ENCODE measurements at regions not wholly inside any gene's neighbourhood (a gene's known extent, or its start where the extent isn't known, plus 50 kb on each side); places are given as distances from the start of the nearest gene placed in this dataset.
"Not testable (repeated sequence)": the region's sequence is repeated elsewhere in the genome, so short reads cannot be mapped to it uniquely, and the experiment has no call there.

DNA sequence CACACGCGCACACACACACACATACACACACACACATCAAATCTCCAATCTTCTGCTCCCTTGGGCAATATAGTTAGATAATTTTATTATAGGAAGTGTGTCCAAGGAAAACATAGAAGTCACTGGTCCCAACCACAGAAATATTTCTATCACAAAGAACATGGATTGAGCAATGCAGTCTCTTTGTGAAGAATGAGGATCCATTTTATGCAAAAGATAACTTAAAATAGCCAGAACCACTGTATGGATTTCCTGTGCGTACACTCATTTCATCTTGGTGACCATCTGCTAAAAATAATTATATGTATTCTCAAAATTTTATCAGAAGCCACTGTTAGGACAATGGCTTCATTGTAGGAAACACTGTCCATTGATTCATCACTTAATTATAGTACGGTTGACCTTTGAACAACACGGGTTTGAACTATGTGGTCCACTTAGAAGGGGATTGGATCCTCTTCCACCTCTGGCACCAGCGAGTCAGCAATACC is 169.6 kb upstream of the MXRA5 start:
- no peak overlapping the region for H3K4me2 ChIP-seq (ENCODE audit: insufficient read depth, low read length)

DNA sequence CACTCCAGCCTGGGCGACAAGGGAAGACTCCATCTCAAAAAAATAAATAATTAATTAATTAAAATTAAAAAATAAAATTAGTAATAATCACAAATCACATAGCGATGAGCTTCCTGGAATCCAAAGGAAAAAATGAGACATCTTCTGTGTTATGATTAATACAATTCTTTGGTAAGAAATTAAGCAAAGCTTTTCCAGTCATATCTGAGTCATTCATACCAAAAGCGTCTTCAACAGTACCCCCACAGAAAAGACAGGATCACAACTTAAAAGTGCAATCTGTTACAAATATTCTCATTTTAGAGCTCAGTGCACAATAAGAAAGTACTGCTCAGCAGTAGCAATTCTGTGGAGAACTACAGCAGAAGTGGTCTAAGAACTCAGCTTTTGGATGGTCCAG is 168.5 kb upstream of the MXRA5 start:
- Histone ChIP-seq H3K9me3 (replicated peaks; ENCODE audit: control insufficient read depth, insufficient read depth, low read length) (no peaks in the 10 kb centered on the region), H3K4me2 (ENCODE audit: insufficient read depth, low read length) (no peak overlapping the region), H3K79me2 (ENCODE audit: control insufficient read depth, insufficient read depth, low read length) (no peaks in the 10 kb centered on the region), H3K9me1 (replicated peaks; ENCODE audit: control insufficient read depth, extremely low read depth, insufficient read depth, low read length) (no peaks in the 10 kb centered on the region), H3K36me3 (ENCODE audit: control insufficient read depth in 2 of 2, extremely low read depth in 1 of 2, insufficient read depth in 2 of 2, low read length in 2 of 2) (no peaks in the 10 kb centered on the region), H2AFZ (ENCODE audit: low read depth, low read length) (no peak overlapping the region), H3K9ac (replicated peaks; ENCODE audit: extremely low read depth, insufficient read depth, low read length) (no peak overlapping the region), H3K4me3 (replicated peaks in 1 of 3; ENCODE audit: insufficient read depth in 1 of 3, low read depth in 1 of 3, low read length in 3 of 3) (no peak overlapping the region), H3K27ac (ENCODE audit: insufficient read depth, low read depth, low read length) (no peak overlapping the region), H4K20me1 (replicated peaks; ENCODE audit: control insufficient read depth, extremely low read depth, insufficient read depth, low read length) (no peaks in the 10 kb centered on the region), H3K27me3 (ENCODE audit: control insufficient read depth in 2 of 2, insufficient read depth in 2 of 2, low read length in 2 of 2) (no peaks in the 10 kb centered on the region), H3K4me1 (ENCODE audit: control insufficient read depth, extremely low read depth, insufficient read depth, low read length) (no peaks in the 10 kb centered on the region)
- FAIRE-seq = no peak
- DNase-seq (ENCODE audit: low read depth, low spot score) = no peak
- POLR2A ChIA-PET = no interaction called here
- no peak for TF ChIP-seq POLR2AphosphoS5 (IDR thresholded peaks at IDR 0.05; ENCODE audit: insufficient read depth, low read depth, low read length)
- no peak for TF ChIP-seq MYC (IDR thresholded peaks at IDR 0.05; ENCODE audit: low read depth, low read length)
- TF ChIP-seq POLR2A (IDR thresholded peaks at IDR 0.05; ENCODE audit: low read depth, low read length) = no peak
- TF ChIP-seq, protein P1, sequence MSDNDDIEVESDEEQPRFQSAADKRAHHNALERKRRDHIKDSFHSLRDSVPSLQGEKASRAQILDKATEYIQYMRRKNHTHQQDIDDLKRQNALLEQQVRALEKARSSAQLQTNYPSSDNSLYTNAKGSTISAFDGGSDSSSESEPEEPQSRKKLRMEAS (IDR thresholded peaks at IDR 0.05; ENCODE audit: insufficient read depth, insufficient read length) = no peak
- TF ChIP-seq JUN (IDR thresholded peaks at IDR 0.05; ENCODE audit: borderline replicate concordance, insufficient read depth, insufficient read length, low read depth) = no peak
- TF ChIP-seq GATA2 (IDR thresholded peaks at IDR 0.05; ENCODE audit: insufficient read depth, insufficient read length, low read depth, low read length) = no peak
- TF ChIP-seq FOS (IDR thresholded peaks at IDR 0.05; ENCODE audit: borderline replicate concordance, insufficient read depth, low read length) = no peak
- TF ChIP-seq, protein P2, sequence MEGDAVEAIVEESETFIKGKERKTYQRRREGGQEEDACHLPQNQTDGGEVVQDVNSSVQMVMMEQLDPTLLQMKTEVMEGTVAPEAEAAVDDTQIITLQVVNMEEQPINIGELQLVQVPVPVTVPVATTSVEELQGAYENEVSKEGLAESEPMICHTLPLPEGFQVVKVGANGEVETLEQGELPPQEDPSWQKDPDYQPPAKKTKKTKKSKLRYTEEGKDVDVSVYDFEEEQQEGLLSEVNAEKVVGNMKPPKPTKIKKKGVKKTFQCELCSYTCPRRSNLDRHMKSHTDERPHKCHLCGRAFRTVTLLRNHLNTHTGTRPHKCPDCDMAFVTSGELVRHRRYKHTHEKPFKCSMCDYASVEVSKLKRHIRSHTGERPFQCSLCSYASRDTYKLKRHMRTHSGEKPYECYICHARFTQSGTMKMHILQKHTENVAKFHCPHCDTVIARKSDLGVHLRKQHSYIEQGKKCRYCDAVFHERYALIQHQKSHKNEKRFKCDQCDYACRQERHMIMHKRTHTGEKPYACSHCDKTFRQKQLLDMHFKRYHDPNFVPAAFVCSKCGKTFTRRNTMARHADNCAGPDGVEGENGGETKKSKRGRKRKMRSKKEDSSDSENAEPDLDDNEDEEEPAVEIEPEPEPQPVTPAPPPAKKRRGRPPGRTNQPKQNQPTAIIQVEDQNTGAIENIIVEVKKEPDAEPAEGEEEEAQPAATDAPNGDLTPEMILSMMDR (IDR thresholded peaks at IDR 0.05; ENCODE audit: extremely low read depth in 1 of 2, insufficient read depth in 1 of 2, low read depth in 1 of 2, low read length in 2 of 2) = no peak
- no peak for TF ChIP-seq EZH2 (IDR thresholded peaks at IDR 0.05; ENCODE audit: borderline replicate concordance, low read depth, low read length, severe bottlenecking)
- CTCF ChIA-PET = no interaction called here
- dilution Hi-C loops (cut with MboI; ENCODE audit: extremely low pct_ligation_motif_present, low sequenced_read_pairs) = no loop called here
- intact Hi-C loops (cut with micrococcal nuclease) = no loop called here
- BruUV-seq (replicated peaks) = no TSS peak

More for the DNA sequence above, 169.6 kb upstream of the MXRA5 start:
- H3K9me1 ChIP-seq (replicated peaks; ENCODE audit: control insufficient read depth, extremely low read depth, insufficient read depth, low read length) = no peaks in the 10 kb centered on the region
- no peaks in the 10 kb centered on the region for H3K36me3 ChIP-seq (ENCODE audit: control insufficient read depth in 2 of 2, extremely low read depth in 1 of 2, insufficient read depth in 2 of 2, low read length in 2 of 2)
- H3K27ac ChIP-seq (ENCODE audit: insufficient read depth, low read depth, low read length) = no peak overlapping the region
- DNase-seq (ENCODE audit: low read depth, low spot score) = no peak
- no peaks in the 10 kb centered on the region for H4K20me1 ChIP-seq (replicated peaks; ENCODE audit: control insufficient read depth, extremely low read depth, insufficient read depth, low read length)
- H3K9me3 ChIP-seq (replicated peaks; ENCODE audit: control insufficient read depth, insufficient read depth, low read length) = no peaks in the 10 kb centered on the region
- no peaks in the 10 kb centered on the region for H3K79me2 ChIP-seq (ENCODE audit: control insufficient read depth, insufficient read depth, low read length)
- ChIA-PET POLR2A (no interaction called here), CTCF (no interaction called here)
- BruUV-seq (replicated peaks) = no TSS peak
- dilution Hi-C loops (cut with MboI; ENCODE audit: extremely low pct_ligation_motif_present, low sequenced_read_pairs) (no loop called here), intact Hi-C loops (cut with micrococcal nuclease) (no loop called here)
- FAIRE-seq = no peak
- no peak overlapping the region for H3K4me3 ChIP-seq (replicated peaks in 1 of 3; ENCODE audit: insufficient read depth in 1 of 3, low read depth in 1 of 3, low read length in 3 of 3)
- TF ChIP-seq POLR2AphosphoS5 (IDR thresholded peaks at IDR 0.05; ENCODE audit: insufficient read depth, low read depth, low read length) = no peak
- no peak for TF ChIP-seq FOS (IDR thresholded peaks at IDR 0.05; ENCODE audit: borderline replicate concordance, insufficient read depth, low read length)
- TF ChIP-seq JUN (IDR thresholded peaks at IDR 0.05; ENCODE audit: borderline replicate concordance, insufficient read depth, insufficient read length, low read depth) = no peak
- H3K9ac ChIP-seq (replicated peaks; ENCODE audit: extremely low read depth, insufficient read depth, low read length) = no peak overlapping the region
- no peaks in the 10 kb centered on the region for H3K27me3 ChIP-seq (ENCODE audit: control insufficient read depth in 2 of 2, insufficient read depth in 2 of 2, low read length in 2 of 2)
- no peaks in the 10 kb centered on the region for H3K4me1 ChIP-seq (ENCODE audit: control insufficient read depth, extremely low read depth, insufficient read depth, low read length)
- H2AFZ ChIP-seq (ENCODE audit: low read depth, low read length) = no peak overlapping the region

GRCh38 chrX:3512150-3512549 is 165.7 kb upstream of the MXRA5 start:
- DNase-seq (ENCODE audit: low read depth, low spot score); H3K9me3 ChIP-seq (replicated peaks; ENCODE audit: control insufficient read depth, insufficient read depth, low read length); H3K4me3 ChIP-seq (replicated peaks in 1 of 3; ENCODE audit: insufficient read depth in 1 of 3, low read depth in 1 of 3, low read length in 3 of 3); H3K4me2 ChIP-seq (ENCODE audit: insufficient read depth, low read length); FAIRE-seq; H3K36me3 ChIP-seq (ENCODE audit: control insufficient read depth in 2 of 2, extremely low read depth in 1 of 2, insufficient read depth in 2 of 2, low read length in 2 of 2); BruUV-seq (replicated peaks); H3K9me1 ChIP-seq (replicated peaks; ENCODE audit: control insufficient read depth, extremely low read depth, insufficient read depth, low read length); H3K4me1 ChIP-seq (ENCODE audit: control insufficient read depth, extremely low read depth, insufficient read depth, low read length); H3K9ac ChIP-seq (replicated peaks; ENCODE audit: extremely low read depth, insufficient read depth, low read length); CTCF ChIA-PET; H3K79me2 ChIP-seq (ENCODE audit: control insufficient read depth, insufficient read depth, low read length); H3K27ac ChIP-seq (ENCODE audit: insufficient read depth, low read depth, low read length); dilution Hi-C loops (cut with MboI; ENCODE audit: extremely low pct_ligation_motif_present, low sequenced_read_pairs); H4K20me1 ChIP-seq (replicated peaks; ENCODE audit: control insufficient read depth, extremely low read depth, insufficient read depth, low read length); POLR2A ChIA-PET; H3K27me3 ChIP-seq (ENCODE audit: control insufficient read depth in 2 of 2, insufficient read depth in 2 of 2, low read length in 2 of 2); H2AFZ ChIP-seq (ENCODE audit: low read depth, low read length); intact Hi-C loops (cut with micrococcal nuclease): not testable (repeated sequence)
